WTC11 (cell line): ENCODE measurements at regions not wholly inside any gene's neighbourhood (a gene's known extent, or its start where the extent isn't known, plus 50 kb on each side); places are given as distances from the start of the nearest gene placed in this dataset.

Experiments used
- ATAC-seq: fragments of 200-7000 bp; cut with Tn5 transposase; 2 replicates; pipeline ENCODE4 v1.10.0; 2021; ENCODE audit warnings: mild to moderate bottlenecking, moderate library complexity
- CTCF ChIA-PET: fragments of 300-600 bp; sonication (Branson Sonifier 250); formaldehyde crosslinking; loops from one replicate; lab custom pipeline; 2021; ENCODE audit warnings: antibody characterized with exemption; lab: Charles Lee
- POLR2A ChIA-PET: fragments of 350-600 bp; sonication (Branson Sonifier 250); formaldehyde crosslinking; loops from one replicate; lab custom pipeline; 2021; ENCODE audit warnings: antibody characterized with exemption; lab: Charles Lee
- DNase-seq: peaks from one replicate; pipeline ENCODE4 v3.0.0; 2021; ENCODE audit warnings: low spot score
- H3K27ac Mint-ChIP-seq: 2 replicates; pipeline ENCODE4 v1.8.0; 2021; ENCODE audit warnings: mixed read lengths
- H3K27me3 Mint-ChIP-seq: 2 replicates; pipeline ENCODE4 v1.8.0; 2021; ENCODE audit warnings: low read depth, mild to moderate bottlenecking, moderate library complexity, mixed read lengths
- H3K36me3 Mint-ChIP-seq: 2 replicates; pipeline ENCODE4 v1.8.0; 2021; ENCODE audit warnings: mixed read lengths
- H3K4me1 Mint-ChIP-seq: 2 replicates; pipeline ENCODE4 v1.8.0; 2022; ENCODE audit warnings: mixed read lengths
- H3K4me3 Mint-ChIP-seq: 2 replicates; pipeline ENCODE4 v1.8.0; 2021; ENCODE audit warnings: mild to moderate bottlenecking, moderate library complexity, mixed read lengths
- H3K9me3 Mint-ChIP-seq: 2 replicates; pipeline ENCODE4 v1.8.0; 2021; ENCODE audit warnings: mixed read lengths
- AFF4 ChIP-seq: sonication (generic); formaldehyde crosslinking; IDR thresholded peaks from 2 replicates; pipeline ENCODE4 v1.8.1; 2023; ENCODE audit warnings: mild to moderate bottlenecking, missing genetic modification reagents, borderline replicate concordance
- AR ChIP-seq: fragments of 250-450 bp; sonication (Bioruptor Pico); IDR thresholded peaks from 2 replicates; pipeline ENCODE4 v1.9.0; 2021; ENCODE audit warnings: mild to moderate bottlenecking
- ATF1 ChIP-seq: sonication (generic); formaldehyde crosslinking; IDR thresholded peaks from 2 replicates; pipeline ENCODE4 v1.8.1; 2023; ENCODE audit warnings: mild to moderate bottlenecking, moderate library complexity, missing genetic modification reagents
- CDX4 ChIP-seq: fragments of 250-450 bp; sonication (Bioruptor Pico); IDR thresholded peaks from 2 replicates; pipeline ENCODE4 v1.9.0; 2021; ENCODE audit warnings: moderate library complexity, mild to moderate bottlenecking, inconsistent platforms, borderline replicate concordance
- E2F4 ChIP-seq: sonication (generic); formaldehyde crosslinking; IDR thresholded peaks from 2 replicates; pipeline ENCODE4 v1.8.1; 2022; ENCODE audit warnings: low read depth, mild to moderate bottlenecking, moderate library complexity, missing genetic modification reagents, borderline replicate concordance
- FOXJ3 ChIP-seq: sonication (generic); formaldehyde crosslinking; IDR thresholded peaks from 2 replicates; pipeline ENCODE4 v1.9.0; 2021; ENCODE audit warnings: missing genetic modification reagents, mild to moderate bottlenecking, borderline replicate concordance
- FOXK1 ChIP-seq: sonication (generic); formaldehyde crosslinking; IDR thresholded peaks from 2 replicates; pipeline ENCODE4 v1.8.0; 2022; ENCODE audit warnings: mild to moderate bottlenecking, moderate library complexity, missing genetic modification reagents
- HMGA2 ChIP-seq: fragments of 250-450 bp; sonication (Bioruptor Pico); IDR thresholded peaks from 2 replicates; pipeline ENCODE4 v1.4.0; 2021; ENCODE audit warnings: mild to moderate bottlenecking, moderate library complexity
- MLX ChIP-seq: sonication (generic); formaldehyde crosslinking; IDR thresholded peaks from 2 replicates; pipeline ENCODE4 v1.8.1; 2023; ENCODE audit warnings: mild to moderate bottlenecking, missing genetic modification reagents, moderate library complexity
- NFATC4 ChIP-seq: fragments of 250-450 bp; sonication (Bioruptor Pico); IDR thresholded peaks from 2 replicates; pipeline ENCODE4 v1.9.0; 2021; ENCODE audit warnings: mild to moderate bottlenecking
- NFYB ChIP-seq: sonication (generic); formaldehyde crosslinking; conservative IDR thresholded peaks from 2 replicates; pipeline ENCODE4 v1.8.0; 2022; ENCODE audit warnings: low read depth, missing genetic modification reagents
- NR1H2 ChIP-seq: sonication (generic); formaldehyde crosslinking; IDR thresholded peaks from 2 replicates; pipeline ENCODE4 v1.9.0; 2021; ENCODE audit warnings: mild to moderate bottlenecking, moderate library complexity, missing genetic modification reagents
- NR3C1 ChIP-seq: sonication (generic); formaldehyde crosslinking; conservative IDR thresholded peaks from 2 replicates; pipeline ENCODE4 v1.8.1; 2023; ENCODE audit warnings: low read depth, mild to moderate bottlenecking, missing genetic modification reagents
- PREB ChIP-seq: sonication (generic); formaldehyde crosslinking; IDR thresholded peaks from 2 replicates; pipeline ENCODE4 v1.8.1; 2022; ENCODE audit warnings: mild to moderate bottlenecking, missing genetic modification reagents, moderate library complexity, borderline replicate concordance
- TCF7 ChIP-seq: sonication (generic); formaldehyde crosslinking; IDR thresholded peaks from 2 replicates; pipeline ENCODE4 v1.8.0; 2022; ENCODE audit warnings: mild to moderate bottlenecking, low read depth, missing genetic modification reagents, moderate library complexity
- TEAD1 ChIP-seq: sonication (generic); formaldehyde crosslinking; IDR thresholded peaks from 2 replicates; pipeline ENCODE4 v1.8.0; 2022; ENCODE audit warnings: mild to moderate bottlenecking, missing genetic modification reagents
- ZBTB21 ChIP-seq: sonication (generic); formaldehyde crosslinking; IDR thresholded peaks from 2 replicates; pipeline ENCODE4 v1.8.1; 2023; ENCODE audit warnings: mild to moderate bottlenecking, missing genetic modification reagents, borderline replicate concordance
- ZNF281 ChIP-seq: sonication (generic); formaldehyde crosslinking; IDR thresholded peaks from 2 replicates; pipeline ENCODE4 v1.8.0; 2023; ENCODE audit warnings: mild to moderate bottlenecking, missing genetic modification reagents
- ZNF423 ChIP-seq: fragments of 250-450 bp; sonication (Bioruptor Pico); IDR thresholded peaks from 2 replicates; pipeline ENCODE4 v2.1.2; 2022; ENCODE audit warnings: mild to moderate bottlenecking, moderate library complexity

GRCh38 chr5:68454172-68454571 lies 238.6 kb downstream of the PIK3R1 start:
- ChIA-PET CTCF (interaction anchor here (0.7 kb wide), 1 partner anchor 570 kb away, joined by 4 read pairs; no protein-coding TSS in a partner anchor), POLR2A (no interaction called here)
- Mint-ChIP-seq H3K27me3 (no peaks in the 10 kb centered on the region), H3K4me1 (peaks cover 27% of the 10 kb centered on the region), H3K9me3 (peaks cover 29% of the 10 kb centered on the region), H3K36me3 (peaks cover 16% of the 10 kb centered on the region), H3K4me3 (no peak overlapping the region), H3K27ac (no peak overlapping the region)
- ATAC-seq (no peak), DNase-seq (no peak)
- TF ChIP-seq NFATC4 (no peak), PREB (CRISPR knock-in tag) (no peak)

GRCh38 chr5:68454766-68455165 lies 239.2 kb downstream of the PIK3R1 start:
- ATAC-seq (no peak), DNase-seq (no peak)
- peaks cover 29% of the 10 kb centered on the region for H3K9me3 Mint-ChIP-seq
- CTCF ChIA-PET = interaction anchor here (0.7 kb wide), 1 partner anchor 570 kb away, joined by 4 read pairs; no protein-coding TSS in a partner anchor
- POLR2A ChIA-PET = interaction anchor here (0.7 kb wide), 1 partner anchor 185 kb away, joined by 3 read pairs; no protein-coding TSS in a partner anchor
- no peak overlapping the region for H3K27ac Mint-ChIP-seq
- H3K27me3 Mint-ChIP-seq = no peaks in the 10 kb centered on the region
- H3K4me3 Mint-ChIP-seq = no peak overlapping the region
- H3K4me1 Mint-ChIP-seq = peaks cover 33% of the 10 kb centered on the region
- TF ChIP-seq FOXJ3 = no peak
- no peak for TF ChIP-seq FOXK1
- no peak for TF ChIP-seq TEAD1 (CRISPR knock-in tag)
- no peak for TF ChIP-seq AFF4
- no peak for TF ChIP-seq NR1H2 (CRISPR knock-in tag)
- TF ChIP-seq MLX (CRISPR knock-in tag) = no peak
- no peak for TF ChIP-seq HMGA2 (CRISPR knock-in tag)
- no peak for TF ChIP-seq ZNF281 (CRISPR knock-in tag)
- no peak for TF ChIP-seq E2F4 (CRISPR knock-in tag)
- no peak for TF ChIP-seq ATF1
- TF ChIP-seq AR (CRISPR knock-in tag) = no peak
- no peak for TF ChIP-seq ZBTB21
- no peak for TF ChIP-seq NR3C1
- no peak for TF ChIP-seq ZNF423 (CRISPR knock-in tag)
- TF ChIP-seq CDX4 (CRISPR knock-in tag) = no peak
- TF ChIP-seq NFYB (CRISPR knock-in tag) = no peak
- no peak for TF ChIP-seq TCF7 (CRISPR knock-in tag)
- H3K36me3 Mint-ChIP-seq = peaks cover 16% of the 10 kb centered on the region
